Left colon (tissue), 2 donors: ENCODE measurements at regions not wholly inside any gene's neighbourhood (a gene's known extent, or its start where the extent isn't known, plus 50 kb on each side); places are given as distances from the start of the nearest gene placed in this dataset.
"Not testable (repeated sequence)": the region's sequence is repeated elsewhere in the genome, so short reads cannot be mapped to it uniquely, and the experiment has no call there.

Source experiments
- ATAC-seq: fragments of 200-7000 bp; cut with Tn5 transposase; one replicate; pipeline ENCODE4 v1.9.1; 2020; ENCODE audit warnings: mild to moderate bottlenecking, moderate library complexity
- DNase-seq, 2 donors: peaks; one replicate each; pipeline ENCODE4 v3.0.0-alpha.2; 2020
- intact Hi-C, 2 donors: fragments of 100-400 bp; cut with DNase I in 1 of 2; cut with micrococcal nuclease in 1 of 2; formaldehyde crosslinking; loops; one replicate each; pipeline versions ENCODE4 v1.11.2 to v1.14.0; 2022; cut with DNase I, micrococcal nuclease
- donor health status: DM: no; HTN: no; CAD: no.
- donor health status: DM: yes; HTN: yes; CAD: no.

GRCh38 chr2:18046017-18046416, 167.6 kb downstream of the KCNS3 start:
- ATAC-seq (no peak), DNase-seq (no peak)
- intact Hi-C loops = no loop called here

GRCh38 chr2:18045230-18045629, 166.8 kb downstream of the KCNS3 start:
- intact Hi-C loops = no loop called here
- ATAC-seq (no peak), DNase-seq (no peak)

- intact Hi-C loops = not testable (repeated sequence)
Observed at GRCh38 chr2:18017381-18017780, 138.9 kb downstream of the KCNS3 start.

GRCh38 chr2:18009891-18010290, 131.4 kb downstream of the KCNS3 start:
- ATAC-seq (no peak), DNase-seq (no peak)
- intact Hi-C loops = no loop called here

More at GRCh38 chr2:18017381-18017780, 138.9 kb downstream of the KCNS3 start:
- not testable (repeated sequence) for ATAC-seq, DNase-seq

GRCh38 chr2:18005411-18005810, 126.9 kb downstream of the KCNS3 start:
- DNase-seq (no peak), ATAC-seq (no peak)
- intact Hi-C loops = no loop called here

GRCh38 chr2:18001671-18002070, 123.2 kb downstream of the KCNS3 start:
- intact Hi-C loops = no loop called here
- DNase-seq (no peak), ATAC-seq (no peak)

GRCh38 chr2:17996978-17997377, 118.5 kb downstream of the KCNS3 start:
- no peak for DNase-seq
- no peak for ATAC-seq
- intact Hi-C loops = no loop called here

GRCh38 chr2:17995593-17995992, 117.1 kb downstream of the KCNS3 start:
- DNase-seq (no peak), ATAC-seq (no peak)
- intact Hi-C loops = no loop called here
